Stimulated activated naive CD8-positive, alpha-beta T cell treated with anti-CD3 and anti-CD28 coated beads, Interleukin-15, Interleukin-2, amounts not matched to agents 100 ng/mL and 50 ng/mL, for 24 hours (primary cell): ENCODE measurements at regions not wholly inside any gene's neighbourhood (a gene's known extent, or its start where the extent isn't known, plus 50 kb on each side); places are given as distances from the start of the nearest gene placed in this dataset.

Experiments
- H3K27ac Mint-ChIP-seq: one replicate; pipeline ENCODE4 v1.8.0; 2021; ENCODE audit warnings: mild to moderate bottlenecking, mixed read lengths
- H3K27me3 Mint-ChIP-seq: one replicate; pipeline ENCODE4 v1.8.0; 2021; ENCODE audit warnings: mixed read lengths
- H3K36me3 Mint-ChIP-seq: one replicate; pipeline ENCODE4 v1.8.0; 2021; ENCODE audit warnings: low read depth, mixed read lengths
- H3K4me1 Mint-ChIP-seq: one replicate; pipeline ENCODE4 v1.8.0; 2021; ENCODE audit warnings: low read depth, mixed read lengths
- H3K4me3 Mint-ChIP-seq: one replicate; pipeline ENCODE4 v1.8.0; 2021; ENCODE audit warnings: mild to moderate bottlenecking, mixed read lengths
- H3K9me3 Mint-ChIP-seq: one replicate; pipeline ENCODE4 v1.8.0; 2021; ENCODE audit warnings: mixed read lengths

- H3K36me3 Mint-ChIP-seq = no peaks in the 10 kb centered on the region
- H3K4me3 Mint-ChIP-seq = no peak overlapping the region
- H3K27me3 Mint-ChIP-seq = peaks cover 5% of the 10 kb centered on the region
- no peaks in the 10 kb centered on the region for H3K9me3 Mint-ChIP-seq
- no peak overlapping the region for H3K27ac Mint-ChIP-seq
- H3K4me1 Mint-ChIP-seq = no peaks in the 10 kb centered on the region
Measured at GRCh38 chr11:70882716-70883085, 369.7 kb downstream of the SHANK2 start.

GRCh38 chr11:70883323-70883940, 368.9 kb downstream of the SHANK2 start:
- H3K27ac Mint-ChIP-seq = no peak overlapping the region
- H3K36me3 Mint-ChIP-seq = no peaks in the 10 kb centered on the region
- no peaks in the 10 kb centered on the region for H3K9me3 Mint-ChIP-seq
- no peaks in the 10 kb centered on the region for H3K4me1 Mint-ChIP-seq
- H3K4me3 Mint-ChIP-seq = no peak overlapping the region
- H3K27me3 Mint-ChIP-seq = peaks cover 5% of the 10 kb centered on the region

DNA sequence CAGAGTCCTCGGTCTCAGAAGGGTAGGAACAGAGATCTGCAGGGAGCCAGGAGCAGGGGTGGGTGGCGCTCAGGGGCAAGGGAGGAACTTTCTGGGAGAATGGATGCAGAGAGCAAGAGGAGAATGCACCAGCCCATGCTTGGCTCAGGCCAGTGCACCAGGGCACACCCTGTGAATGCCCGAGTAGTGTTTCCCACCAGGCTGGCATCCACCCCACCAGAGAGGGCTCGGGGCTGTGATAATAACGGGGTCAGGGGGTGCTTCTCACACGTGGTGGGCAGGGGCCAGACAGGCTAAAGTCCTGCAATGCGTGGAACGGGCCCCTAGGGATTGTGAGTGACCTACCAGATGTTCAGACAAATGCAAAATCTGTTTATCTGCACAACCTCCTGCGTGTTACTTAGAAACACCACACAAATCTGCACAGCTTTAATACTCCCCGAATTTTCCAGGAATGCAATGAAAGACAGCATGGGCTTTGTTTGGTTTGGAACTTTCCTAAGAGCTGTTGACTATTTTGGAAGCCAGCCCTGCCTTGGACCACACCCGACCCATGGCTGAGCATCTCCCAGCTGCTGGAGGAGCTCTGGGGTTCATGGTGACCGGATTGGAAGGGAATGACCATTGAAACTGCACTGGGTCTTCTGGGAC, 368.3 kb downstream of the SHANK2 start:
- H3K27me3 Mint-ChIP-seq = peaks cover 5% of the 10 kb centered on the region
- no peak overlapping the region for H3K4me3 Mint-ChIP-seq
- H3K27ac Mint-ChIP-seq = no peak overlapping the region
- no peaks in the 10 kb centered on the region for H3K4me1 Mint-ChIP-seq
- H3K36me3 Mint-ChIP-seq = no peaks in the 10 kb centered on the region
- no peaks in the 10 kb centered on the region for H3K9me3 Mint-ChIP-seq

DNA sequence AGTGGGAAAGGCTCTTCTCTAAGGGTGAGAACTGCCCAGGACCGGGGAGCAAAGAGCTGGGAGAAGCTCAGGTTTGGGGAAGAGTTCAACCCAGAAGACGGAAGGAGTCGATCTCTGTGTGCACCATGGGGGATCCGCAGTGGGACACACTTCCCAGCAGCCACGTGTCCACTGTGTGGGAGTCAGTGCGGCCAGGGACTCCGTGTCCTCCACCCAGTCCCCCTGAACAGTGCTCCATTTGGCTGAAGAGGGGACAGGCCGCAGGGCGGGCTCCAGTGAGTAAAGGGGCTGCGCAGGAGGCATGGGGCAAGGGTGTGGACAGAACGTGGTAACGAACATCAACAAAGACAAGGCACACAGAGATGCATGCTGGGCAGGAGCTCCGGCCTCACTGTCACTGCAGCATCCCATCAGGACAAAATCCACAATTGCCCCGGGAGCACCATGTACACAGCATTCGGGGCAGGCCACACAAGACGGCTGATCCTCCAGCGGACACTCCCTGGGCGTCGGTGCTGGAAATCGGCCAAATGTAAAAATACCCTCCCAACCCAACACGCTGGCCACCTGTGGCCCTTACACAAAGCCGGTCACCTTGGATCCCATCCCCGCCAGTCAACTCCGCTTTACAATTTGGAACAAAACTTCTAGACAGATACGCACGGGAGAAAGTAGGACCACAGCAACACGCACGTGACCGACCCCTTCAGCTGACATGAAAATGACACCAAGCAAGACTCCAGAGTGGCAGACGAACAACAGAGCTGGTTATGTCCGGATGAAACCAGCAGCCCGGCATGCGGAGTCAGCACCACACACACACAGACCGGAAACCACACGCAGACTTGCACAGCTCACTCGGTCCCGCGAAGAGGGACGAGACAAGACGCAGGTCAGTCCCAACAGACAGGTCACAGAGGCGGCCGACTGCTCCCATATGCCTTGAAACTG, 366.8 kb downstream of the SHANK2 start:
- Mint-ChIP-seq H3K27ac (no peak overlapping the region), H3K9me3 (no peaks in the 10 kb centered on the region), H3K27me3 (peaks cover 5% of the 10 kb centered on the region), H3K4me3 (no peak overlapping the region), H3K36me3 (no peaks in the 10 kb centered on the region), H3K4me1 (no peaks in the 10 kb centered on the region)

GRCh38 chr11:70886256-70886655, 366.1 kb downstream of the SHANK2 start:
- Mint-ChIP-seq H3K4me3 (no peak overlapping the region), H3K9me3 (no peaks in the 10 kb centered on the region), H3K4me1 (no peaks in the 10 kb centered on the region), H3K27me3 (peaks cover 5% of the 10 kb centered on the region), H3K36me3 (no peaks in the 10 kb centered on the region), H3K27ac (no peak overlapping the region)

DNA sequence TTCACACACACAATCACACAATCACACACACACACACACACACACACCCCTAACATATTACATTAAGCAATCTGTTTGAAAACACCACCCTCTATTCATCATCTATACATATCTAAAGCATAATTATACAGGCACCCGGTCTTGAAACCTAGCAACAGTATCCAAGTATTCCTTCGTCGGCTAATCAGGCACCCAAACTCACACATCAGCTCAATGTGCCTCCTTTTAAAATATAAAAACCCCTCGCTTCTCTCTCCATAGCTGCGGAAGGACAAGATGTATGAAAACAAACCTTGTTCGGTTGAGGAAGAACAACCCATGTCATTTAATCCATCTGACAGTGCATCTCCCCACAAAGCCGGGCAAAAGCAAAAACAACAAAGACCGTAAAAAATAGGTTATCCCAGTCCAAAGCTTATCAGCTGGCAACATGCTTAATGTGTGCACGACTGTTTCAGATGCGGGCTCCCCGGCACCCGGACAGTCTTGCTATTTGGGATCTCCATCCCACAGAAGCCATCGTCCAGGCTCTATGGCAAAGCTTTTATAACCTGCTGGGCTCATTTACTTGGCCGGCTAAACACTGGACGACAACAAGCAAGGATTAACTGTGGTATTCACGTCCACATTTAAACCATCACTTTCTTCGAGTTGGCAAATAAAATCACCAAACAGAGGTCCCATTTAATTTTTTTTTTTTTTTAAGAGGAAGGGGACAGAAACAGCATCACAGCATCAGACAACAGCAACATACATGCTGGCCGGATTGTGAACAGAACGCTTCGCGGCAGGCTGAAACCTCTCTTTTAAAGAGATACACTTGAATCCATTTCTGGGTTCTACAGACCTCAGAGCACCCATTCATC, 365.5 kb downstream of the SHANK2 start:
- H3K4me3 Mint-ChIP-seq = no peak overlapping the region
- no peaks in the 10 kb centered on the region for H3K36me3 Mint-ChIP-seq
- H3K27ac Mint-ChIP-seq = no peak overlapping the region
- H3K27me3 Mint-ChIP-seq = peaks cover 5% of the 10 kb centered on the region
- H3K9me3 Mint-ChIP-seq = no peaks in the 10 kb centered on the region
- H3K4me1 Mint-ChIP-seq = no peaks in the 10 kb centered on the region

- H3K27ac Mint-ChIP-seq = no peak overlapping the region
- peaks cover 5% of the 10 kb centered on the region for H3K27me3 Mint-ChIP-seq
- no peaks in the 10 kb centered on the region for H3K4me1 Mint-ChIP-seq
- no peak overlapping the region for H3K4me3 Mint-ChIP-seq
- no peaks in the 10 kb centered on the region for H3K36me3 Mint-ChIP-seq
- H3K9me3 Mint-ChIP-seq = no peaks in the 10 kb centered on the region
Measured at GRCh38 chr11:70887542-70887827, 364.9 kb downstream of the SHANK2 start.

- Mint-ChIP-seq H3K9me3 (no peaks in the 10 kb centered on the region), H3K36me3 (no peaks in the 10 kb centered on the region), H3K4me1 (no peaks in the 10 kb centered on the region), H3K27ac (no peak overlapping the region), H3K4me3 (no peak overlapping the region), H3K27me3 (peaks cover 5% of the 10 kb centered on the region)
Measured at GRCh38 chr11:70888061-70888460, 364.3 kb downstream of the SHANK2 start.

DNA sequence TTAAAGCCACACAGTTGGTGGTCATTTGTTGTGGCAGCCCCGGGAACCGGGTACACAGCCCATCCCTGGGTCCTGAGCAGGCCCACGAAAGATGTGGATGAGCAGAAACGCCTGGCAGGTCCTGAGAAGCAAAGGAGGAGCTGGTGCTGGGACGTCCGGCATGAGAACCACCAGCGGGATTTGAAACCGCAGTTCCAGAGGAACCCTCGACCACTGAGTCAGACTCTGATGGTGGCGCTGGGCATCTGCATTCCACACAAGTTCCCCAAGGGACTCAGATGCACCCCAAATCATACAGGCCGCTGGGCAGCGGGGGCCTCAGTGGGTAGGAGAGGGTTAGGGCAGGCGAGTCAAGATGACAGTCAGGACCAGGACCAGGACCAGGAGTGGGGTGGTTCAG, 363.0 kb downstream of the SHANK2 start:
- Mint-ChIP-seq H3K4me1 (no peaks in the 10 kb centered on the region), H3K9me3 (no peaks in the 10 kb centered on the region), H3K27ac (no peak overlapping the region), H3K36me3 (no peaks in the 10 kb centered on the region), H3K27me3 (peaks cover 5% of the 10 kb centered on the region), H3K4me3 (no peak overlapping the region)

GRCh38 chr11:70891844-70892380, 360.5 kb downstream of the SHANK2 start:
- Mint-ChIP-seq H3K4me3 (no peak overlapping the region), H3K27me3 (no peaks in the 10 kb centered on the region), H3K4me1 (no peaks in the 10 kb centered on the region), H3K9me3 (peaks cover 5% of the 10 kb centered on the region), H3K27ac (no peak overlapping the region), H3K36me3 (no peaks in the 10 kb centered on the region)

DNA sequence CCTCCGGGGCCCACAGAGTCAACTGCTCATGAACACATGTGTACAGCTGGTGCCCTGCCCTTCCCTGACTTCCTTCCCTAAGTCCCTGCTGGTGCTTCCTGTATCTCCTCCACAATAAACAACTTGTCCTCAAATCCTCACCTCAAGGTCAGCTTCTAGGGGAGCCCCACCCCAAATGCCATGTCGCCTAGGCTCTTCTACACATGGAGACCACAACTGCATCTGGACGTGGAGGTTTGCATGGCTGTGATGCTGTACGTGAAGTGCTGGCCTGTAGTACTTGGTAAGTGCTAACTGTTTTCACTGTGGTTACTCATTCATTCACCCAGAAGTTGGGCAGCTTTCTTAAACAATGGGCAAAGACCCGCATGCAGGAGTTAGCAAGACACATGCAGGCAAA, 359.5 kb downstream of the SHANK2 start:
- Mint-ChIP-seq H3K9me3 (peaks cover 5% of the 10 kb centered on the region), H3K4me1 (no peaks in the 10 kb centered on the region), H3K27me3 (no peaks in the 10 kb centered on the region), H3K4me3 (no peak overlapping the region), H3K36me3 (no peaks in the 10 kb centered on the region), H3K27ac (no peak overlapping the region)

DNA sequence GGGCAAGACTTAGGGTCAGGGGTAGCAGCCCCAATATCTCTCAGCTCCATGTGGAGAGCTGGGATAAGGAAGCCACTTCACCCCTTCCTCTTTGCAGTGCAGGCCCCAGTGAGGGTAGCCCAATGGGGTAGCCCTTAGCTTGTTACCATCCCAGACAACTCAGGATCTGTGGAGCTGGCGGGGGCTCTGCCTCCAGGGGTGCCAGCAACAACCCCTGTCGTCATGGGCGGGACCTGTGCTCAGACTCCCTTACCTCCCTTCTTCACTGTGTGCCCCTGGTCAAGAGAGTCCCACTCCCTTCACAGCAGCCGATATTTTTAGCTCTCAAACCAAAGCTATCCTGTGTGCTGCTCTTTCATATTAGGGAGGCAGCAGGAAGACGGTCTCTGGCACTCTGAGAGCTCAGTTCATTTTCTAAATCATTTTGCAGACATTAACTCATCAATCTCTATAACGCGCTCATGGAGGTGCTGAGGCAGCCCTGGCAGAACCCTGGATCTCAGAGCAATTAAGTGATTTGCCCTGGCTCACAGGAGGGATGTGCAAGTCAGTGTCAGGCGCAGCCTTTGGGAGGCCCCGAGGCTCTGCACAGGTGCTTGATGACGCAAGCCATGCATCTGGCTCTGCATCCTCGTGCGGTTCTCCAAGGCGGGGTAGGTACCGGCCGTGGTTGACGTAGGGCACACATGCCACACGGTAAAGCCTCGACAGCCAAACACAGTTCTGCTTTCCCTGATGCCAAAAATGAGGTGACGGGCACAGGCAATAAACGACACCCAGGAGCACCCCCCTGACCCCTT, 357.6 kb downstream of the SHANK2 start:
- Mint-ChIP-seq H3K4me3 (no peak overlapping the region), H3K36me3 (no peaks in the 10 kb centered on the region), H3K27ac (no peak overlapping the region), H3K9me3 (peaks cover 5% of the 10 kb centered on the region), H3K27me3 (no peaks in the 10 kb centered on the region), H3K4me1 (no peaks in the 10 kb centered on the region)

GRCh38 chr11:70895366-70895670, 357.1 kb downstream of the SHANK2 start:
- H3K9me3 Mint-ChIP-seq = peaks cover 5% of the 10 kb centered on the region
- H3K4me3 Mint-ChIP-seq = no peak overlapping the region
- H3K27me3 Mint-ChIP-seq = no peaks in the 10 kb centered on the region
- H3K27ac Mint-ChIP-seq = no peak overlapping the region
- no peaks in the 10 kb centered on the region for H3K4me1 Mint-ChIP-seq
- H3K36me3 Mint-ChIP-seq = no peaks in the 10 kb centered on the region

- Mint-ChIP-seq H3K27me3 (no peaks in the 10 kb centered on the region), H3K36me3 (no peaks in the 10 kb centered on the region), H3K27ac (no peak overlapping the region), H3K4me1 (no peaks in the 10 kb centered on the region), H3K4me3 (no peak overlapping the region), H3K9me3 (peaks cover 5% of the 10 kb centered on the region)
Measured at GRCh38 chr11:70897429-70897828, 354.9 kb downstream of the SHANK2 start.
